SK-N-SH (cell line): ENCODE measurements at regions not wholly inside any gene's neighbourhood (a gene's known extent, or its start where the extent isn't known, plus 50 kb on each side); places are given as distances from the start of the nearest gene placed in this dataset.

Experiments used
- CTCF ChIA-PET: fragments of 300-600, 350-600 bp; formaldehyde crosslinking; extraction: SDS; loops from one replicate; lab custom pipeline; 2021; lab: Yijun Ruan, JAX
- POLR2A ChIA-PET: fragments of 350-600 bp; sonication (Branson Sonifier 250); formaldehyde crosslinking; extraction: SDS; loops from one replicate; lab custom pipeline; 2020; ENCODE audit warnings: antibody characterized with exemption, inconsistent platforms; lab: Yijun Ruan, JAX
- DNase-seq: peaks from one replicate; pipeline ENCODE4 v3.0.0; 2012
- H2AFZ ChIP-seq: fragments of 200-600 bp; sonication (generic); 2 replicates; pipeline ENCODE4 v1.8.1; 2016; ENCODE audit warnings: antibody characterized with exemption, mild to moderate bottlenecking, low read depth
- H3F3A ChIP-seq: fragments of 200-600 bp; sonication (generic); replicated peaks from 2 replicates; pipeline ENCODE3; 2016; ENCODE audit warnings: antibody characterized with exemption, mild to moderate bottlenecking; ENCODE audit not compliant: insufficient read depth
- H3K27ac ChIP-seq, 2 experiments: fragments of 200-500 bp in 1 of 2; fragments of 200-600 bp in 1 of 2; sonication (Bioruptor generic) in 1 of 2; sonication (generic), shearing (Covaris generic) in 1 of 2; 2 replicates each; pipeline versions ENCODE4 v1.5.1 to v1.6.1; 2014 to 2016; ENCODE audit warnings: low read depth in 2 of 2, inconsistent platforms in 1 of 2, low read length in 1 of 2, mild to moderate bottlenecking in 1 of 2, mixed read lengths in 1 of 2
- H3K27me3 ChIP-seq: fragments of 200-600 bp; sonication (generic), shearing (Covaris generic); 2 replicates; pipeline ENCODE4 v1.6.1; 2016; ENCODE audit warnings: mixed run types; ENCODE audit not compliant: insufficient read depth
- H3K36me3 ChIP-seq, 2 experiments: fragments of 200-500 bp in 1 of 2; fragments of 200-600 bp in 1 of 2; sonication (Bioruptor generic) in 1 of 2; sonication (generic) in 1 of 2; replicated peaks in 1 of 2; 2 replicates each; pipeline versions ENCODE3 to v1.5.1; 2014 to 2016; ENCODE audit warnings: low read length in 1 of 2, mild to moderate bottlenecking in 1 of 2; ENCODE audit not compliant: insufficient read depth in 2 of 2, control insufficient read depth in 1 of 2
- H3K4me1 ChIP-seq, 2 experiments: fragments of 200-500 bp in 1 of 2; fragments of 200-600 bp in 1 of 2; sonication (Bioruptor generic) in 1 of 2; sonication (generic), shearing (Covaris generic) in 1 of 2; 2 replicates each; pipeline versions ENCODE4 v1.5.1 to v1.6.1; 2014 to 2016; ENCODE audit warnings: low read depth in 1 of 2, low read length in 1 of 2, mixed run types in 1 of 2; ENCODE audit not compliant: insufficient read depth in 2 of 2, control insufficient read depth in 1 of 2
- H3K4me2 ChIP-seq: fragments of 200-600 bp; sonication (generic), shearing (Covaris generic); 2 replicates; pipeline ENCODE4 v1.6.1; 2017; ENCODE audit warnings: mixed run types
- H3K4me3 ChIP-seq, 2 experiments: fragments of 200-500 bp in 1 of 2; fragments of 200-600 bp in 1 of 2; sonication (Bioruptor generic) in 1 of 2; sonication (generic), shearing (Covaris generic) in 1 of 2; 2 replicates each; pipeline versions ENCODE4 v1.5.1 to v1.8.1; 2014 to 2016; ENCODE audit warnings: low read depth in 2 of 2, inconsistent platforms in 1 of 2, low read length in 1 of 2, mild to moderate bottlenecking in 1 of 2, mixed read lengths in 1 of 2, moderate library complexity in 1 of 2
- H3K79me2 ChIP-seq: fragments of 200-600 bp; sonication (generic); 2 replicates; pipeline ENCODE4 v1.8.1; 2017; ENCODE audit warnings: mild to moderate bottlenecking; ENCODE audit not compliant: insufficient read depth
- H3K9ac ChIP-seq: fragments of 200-600 bp; sonication (generic); 2 replicates; pipeline ENCODE4 v1.6.1; 2017; ENCODE audit warnings: mixed run types
- H3K9me2 ChIP-seq: fragments of 200-600 bp; sonication (generic); 2 replicates; pipeline ENCODE4 v1.6.1; 2017; ENCODE audit warnings: mixed run types
- H3K9me3 ChIP-seq: fragments of 200-600 bp; sonication (generic); 2 replicates; pipeline ENCODE4 v1.6.1; 2017; ENCODE audit warnings: mixed run types, mild to moderate bottlenecking, moderate library complexity
- H4K20me1 ChIP-seq: fragments of 200-600 bp; sonication (generic); 2 replicates; pipeline ENCODE4 v1.6.1; 2017; ENCODE audit warnings: mild to moderate bottlenecking, mixed run types; ENCODE audit not compliant: insufficient read depth
- EP300 ChIP-seq, 2 experiments: IDR thresholded peaks; 2 replicates each; pipeline versions ENCODE4 v1.4.0 to v1.6.1; 2012; ENCODE audit warnings: borderline replicate concordance in 1 of 2, low read depth in 1 of 2, low read length in 1 of 2
- FOXJ3 ChIP-seq: sonication (generic); formaldehyde crosslinking; IDR thresholded peaks from 2 replicates; pipeline ENCODE4 v1.5.1; 2020; ENCODE audit warnings: mild to moderate bottlenecking, missing genetic modification reagents
- IRF3 ChIP-seq: fragments of 150-350 bp; IDR thresholded peaks from 2 replicates; pipeline ENCODE4 v1.6.1; 2016; ENCODE audit warnings: mild to moderate bottlenecking, low read depth, low read length
- JUND ChIP-seq: IDR thresholded peaks from 2 replicates; pipeline ENCODE4 v1.4.0; 2012
- MAX ChIP-seq: IDR thresholded peaks from 2 replicates; pipeline ENCODE4 v1.4.0; 2012; ENCODE audit warnings: low read depth
- MEF2A ChIP-seq: IDR thresholded peaks from 2 replicates; pipeline ENCODE4 v1.4.0; 2012; ENCODE audit warnings: low read depth, borderline replicate concordance
- RAD21 ChIP-seq: IDR thresholded peaks from 2 replicates; pipeline ENCODE4 v1.6.1; 2012; ENCODE audit warnings: mild to moderate bottlenecking, low read length
- RFX5 ChIP-seq: IDR thresholded peaks from 2 replicates; pipeline ENCODE4 v1.6.1; 2012; ENCODE audit warnings: mild to moderate bottlenecking, improper control_type of control experiment, low read length
- RXRA ChIP-seq: IDR thresholded peaks from 2 replicates; pipeline ENCODE4 v1.4.0; 2012; ENCODE audit warnings: low read depth, mild to moderate bottlenecking, borderline replicate concordance
- SIN3A ChIP-seq: IDR thresholded peaks from 2 replicates; pipeline ENCODE4 v1.6.1; 2012; ENCODE audit warnings: low read depth, mild to moderate bottlenecking, low read length, moderate library complexity, borderline replicate concordance
- TCF12 ChIP-seq: IDR thresholded peaks from 2 replicates; pipeline ENCODE4 v1.4.0; 2012
- USF1 ChIP-seq: IDR thresholded peaks from 2 replicates; pipeline ENCODE4 v1.4.0; 2012; ENCODE audit warnings: low read depth, borderline replicate concordance
- ZBTB33 ChIP-seq: IDR thresholded peaks from 2 replicates; pipeline ENCODE4 v1.4.0; 2012; ENCODE audit warnings: low read depth, borderline replicate concordance
- WGBS: methylation state at CpG from one replicate; pipeline ENCODE4 v1.1.6; 2017; ENCODE audit warnings: low lambda C conversion rate; 5-methylcytosine and 5-hydroxymethylcytosine counted together

GRCh38 chrX:35339796-35340195 lies 397.2 kb downstream of the FAM47B start (continued):
- no peak for TF ChIP-seq RFX5
- no peak for TF ChIP-seq USF1
- TF ChIP-seq, all 33 proteins: peak for 0

GRCh38 chrX:35340465-35340864 lies 397.9 kb downstream of the FAM47B start:
- Histone ChIP-seq H3K4me1 (no peaks in the 10 kb centered on the region), H3K79me2 (no peaks in the 10 kb centered on the region), H3K27me3 (no peaks in the 10 kb centered on the region), H3K4me3 (no peak overlapping the region), H3K9ac (no peak overlapping the region), H3F3A (no peaks in the 10 kb centered on the region)
- no peak for DNase-seq
- 0% methylated on average over 1 of the region's 1 CpG for WGBS
- TF ChIP-seq RXRA, result no peak
- no peak for TF ChIP-seq SIN3A
- no peak for TF ChIP-seq RAD21
- TF ChIP-seq IRF3, result no peak
- TF ChIP-seq TCF12, result no peak
- TF ChIP-seq EP300 (IDR thresholded peaks at IDR 0.05; ENCODE audit: borderline replicate concordance in 1 of 2, low read depth in 1 of 2, low read length in 1 of 2), result no peak
- TF ChIP-seq, all 33 proteins: peak for 0
- H3K9me2 ChIP-seq, result no peaks in the 10 kb centered on the region
- no peak overlapping the region for H3K4me2 ChIP-seq
- H2AFZ ChIP-seq, result no peak overlapping the region
- no peaks in the 10 kb centered on the region for H4K20me1 ChIP-seq
- no peaks in the 10 kb centered on the region for H3K9me3 ChIP-seq
- H3K27ac ChIP-seq, result no peak overlapping the region
- no peaks in the 10 kb centered on the region for H3K36me3 ChIP-seq
- ChIA-PET CTCF (no interaction called here), POLR2A (no interaction called here)

- Histone ChIP-seq H3K4me1 (no peaks in the 10 kb centered on the region), H2AFZ (no peak overlapping the region), H3K79me2 (no peaks in the 10 kb centered on the region), H3K9me3 (no peaks in the 10 kb centered on the region), H3K27me3 (no peaks in the 10 kb centered on the region), H3K9ac (no peak overlapping the region), H3F3A (no peaks in the 10 kb centered on the region), H4K20me1 (no peaks in the 10 kb centered on the region), H3K4me2 (no peak overlapping the region), H3K9me2 (no peaks in the 10 kb centered on the region), H3K4me3 (no peak overlapping the region), H3K36me3 (no peaks in the 10 kb centered on the region), H3K27ac (no peak overlapping the region)
- TF ChIP-seq JUND (no peak), MEF2A (no peak), ZBTB33 (no peak), MAX (no peak), FOXJ3 (CRISPR knock-in tag) (no peak)
- POLR2A ChIA-PET, result no interaction called here
- no peak for DNase-seq
- 0% methylated on average over 1 of the region's 1 CpG for WGBS
- CTCF ChIA-PET, result no interaction called here
Observed at GRCh38 chrX:35351212-35351611, 408.6 kb downstream of the FAM47B start.
